GM19035 (cell line): ENCODE measurements at regions not wholly inside any gene's neighbourhood (a gene's known extent, or its start where the extent isn't known, plus 50 kb on each side); places are given as distances from the start of the nearest gene placed in this dataset.

Experiments
- ATAC-seq: cut with Tn5 transposase; IDR thresholded peaks from one replicate; pipeline ENCODE4 v1.9.1; 2021; ENCODE audit not compliant: unreplicated experiment

DNA sequence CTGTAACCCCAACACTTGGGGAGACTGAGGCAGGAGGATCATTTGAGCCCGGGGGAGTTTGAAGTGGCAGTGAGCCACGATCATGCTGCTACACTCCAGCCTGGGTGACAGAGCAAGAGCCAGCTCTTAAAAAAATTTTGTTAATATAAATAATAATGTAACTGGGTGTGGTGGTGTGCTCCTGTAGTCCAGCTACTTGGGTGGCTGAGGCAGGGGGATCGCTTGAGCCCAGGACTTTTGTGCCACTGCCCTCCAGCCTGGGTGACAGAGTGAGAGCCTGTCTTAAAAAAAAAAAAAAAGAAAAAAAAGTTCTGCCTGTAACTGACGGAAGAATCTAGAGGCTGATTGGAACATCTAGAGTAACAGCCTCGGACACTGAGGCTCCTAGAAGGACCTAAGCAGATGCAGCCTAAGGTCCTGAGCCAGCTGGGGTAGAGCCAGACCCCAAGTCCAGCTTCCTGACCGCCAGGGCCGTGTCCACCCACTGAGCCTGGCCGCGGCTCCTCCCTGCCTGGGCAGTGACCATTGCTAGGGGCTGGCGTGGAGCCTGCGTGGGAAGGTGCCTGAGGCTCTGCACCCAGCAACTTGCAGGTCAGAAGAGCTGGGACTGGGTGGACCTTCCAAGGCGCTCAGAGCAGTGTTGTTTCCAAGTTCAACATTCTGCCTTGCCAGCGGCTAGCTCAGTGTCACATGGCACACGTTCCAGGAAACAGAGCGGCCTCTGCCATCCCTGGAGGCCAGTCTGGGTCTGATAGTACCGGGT, 209.4 kb upstream of the CIBAR2 start:
- no peak for ATAC-seq

DNA sequence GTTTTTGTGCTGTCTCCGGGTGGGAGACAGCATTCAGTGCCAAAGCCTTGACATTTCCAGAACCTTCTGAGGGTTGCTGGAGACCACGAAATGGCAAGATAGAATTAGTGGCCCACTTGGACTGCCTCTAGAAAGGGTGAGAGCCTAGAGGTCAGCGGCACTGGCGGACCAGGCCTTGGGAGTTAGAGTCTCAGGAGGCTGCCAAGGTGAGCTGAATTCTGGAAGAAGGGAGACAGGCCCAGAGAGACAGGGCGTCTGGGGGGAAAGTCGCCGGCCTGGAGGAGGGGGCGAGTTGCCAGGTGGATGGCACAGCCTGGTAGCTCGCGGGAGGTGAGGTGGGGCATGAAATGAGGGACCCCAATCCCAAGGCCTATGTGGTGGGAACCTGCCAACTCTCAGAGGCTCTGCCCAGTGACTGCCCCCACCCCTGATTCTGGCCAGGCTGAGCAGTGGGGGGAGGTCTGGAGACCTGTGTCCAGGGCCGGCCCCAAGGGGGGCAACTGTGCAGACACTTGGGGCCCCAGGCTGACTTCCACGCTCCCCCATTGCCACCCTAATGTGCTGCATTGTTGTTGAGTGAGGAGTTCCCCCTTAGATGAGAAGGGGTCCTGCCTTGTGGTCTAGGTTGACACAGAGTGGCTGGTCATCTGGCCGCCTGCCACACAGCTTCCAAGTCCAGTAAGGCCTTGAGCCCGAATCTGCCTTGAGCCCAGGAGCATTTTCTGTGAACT, 211.1 kb upstream of the CIBAR2 start:
- ATAC-seq: no peak

DNA sequence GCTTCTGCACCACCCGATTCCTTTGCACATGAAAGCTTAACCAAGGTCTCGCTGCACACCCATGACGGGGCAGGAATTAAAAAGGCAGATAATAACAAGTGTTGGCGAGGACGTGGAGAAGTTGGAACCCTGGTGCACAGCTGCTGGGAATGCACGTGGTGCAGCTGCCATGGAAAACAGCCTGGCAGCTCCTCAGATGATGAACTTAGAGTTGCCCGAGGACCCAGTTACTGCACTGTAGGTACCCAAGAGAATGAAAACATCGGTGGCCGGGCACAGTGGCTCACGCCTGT, 211.6 kb upstream of the CIBAR2 start:
- ATAC-seq: no peak

DNA sequence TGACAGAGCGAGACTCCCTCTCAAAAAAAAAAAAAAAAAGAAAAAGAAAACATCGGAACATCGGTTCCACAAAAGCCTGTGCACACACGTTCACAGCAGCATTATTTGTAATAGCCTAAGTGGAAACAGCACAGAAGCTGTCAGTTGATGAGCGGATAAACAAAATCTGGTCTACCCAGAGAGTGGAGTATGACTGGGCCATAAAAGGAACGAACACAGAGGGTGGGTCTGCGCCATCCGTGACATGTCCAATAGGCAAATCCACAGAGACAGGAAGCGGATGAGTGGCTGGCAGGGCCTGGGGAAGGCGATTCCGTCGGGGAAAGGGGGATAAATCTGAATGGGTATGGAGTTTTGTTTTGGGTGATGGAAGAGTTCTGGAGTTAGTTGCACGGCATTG, 212.2 kb upstream of the CIBAR2 start:
- no peak for ATAC-seq

DNA sequence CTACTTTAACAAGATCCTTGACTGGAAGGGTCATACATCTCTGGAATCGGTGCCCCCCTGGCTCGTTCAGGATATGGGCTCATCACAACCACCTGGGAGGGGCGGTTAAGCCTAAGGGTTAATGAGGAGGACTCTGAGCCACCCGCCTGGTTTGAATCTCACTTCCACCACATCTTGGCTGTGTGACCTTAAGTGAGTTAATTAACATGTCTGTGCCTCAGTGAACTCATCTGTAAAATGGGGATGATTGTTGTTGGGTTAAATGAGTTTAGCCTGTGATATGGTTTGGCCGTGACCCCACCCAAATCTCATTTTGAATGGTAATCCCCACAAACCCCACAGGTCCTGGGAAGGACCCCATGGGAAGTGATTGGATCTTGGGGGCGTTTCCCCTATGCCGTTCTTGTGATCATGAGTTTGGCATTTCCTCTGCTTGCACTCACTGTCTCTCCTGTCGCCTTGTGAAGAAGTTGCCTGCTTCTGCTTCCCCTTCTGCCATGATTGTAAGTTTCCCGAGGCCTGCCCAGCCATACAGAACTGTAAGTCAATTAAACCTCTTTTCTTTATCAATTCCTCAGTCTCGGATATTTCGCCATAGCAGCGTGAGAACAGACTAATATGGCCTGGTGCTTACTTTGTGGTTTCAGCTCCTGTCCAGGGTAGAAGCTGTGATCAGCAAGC, 214.0 kb upstream of the CIBAR2 start:
- ATAC-seq: no peak

DNA sequence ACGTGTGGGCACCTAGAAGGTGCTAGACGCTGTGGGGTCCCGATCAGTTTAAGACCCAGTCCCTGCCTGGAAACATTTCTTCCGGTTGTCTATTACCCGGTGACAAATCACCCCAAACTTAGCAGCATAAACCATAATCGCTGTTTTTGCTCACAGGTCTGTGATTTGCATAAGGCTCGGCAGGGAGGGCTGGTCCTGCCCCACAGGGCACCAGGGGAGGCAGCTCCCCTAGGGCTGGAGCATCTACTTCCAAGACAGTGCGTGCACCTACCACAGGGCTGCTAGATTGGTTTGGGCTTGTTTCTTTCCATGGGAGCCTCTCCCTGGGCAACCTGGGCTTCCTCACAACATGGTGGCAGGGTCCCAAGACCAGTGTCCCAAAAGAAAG, 214.5 kb upstream of the CIBAR2 start:
- no peak for ATAC-seq

DNA sequence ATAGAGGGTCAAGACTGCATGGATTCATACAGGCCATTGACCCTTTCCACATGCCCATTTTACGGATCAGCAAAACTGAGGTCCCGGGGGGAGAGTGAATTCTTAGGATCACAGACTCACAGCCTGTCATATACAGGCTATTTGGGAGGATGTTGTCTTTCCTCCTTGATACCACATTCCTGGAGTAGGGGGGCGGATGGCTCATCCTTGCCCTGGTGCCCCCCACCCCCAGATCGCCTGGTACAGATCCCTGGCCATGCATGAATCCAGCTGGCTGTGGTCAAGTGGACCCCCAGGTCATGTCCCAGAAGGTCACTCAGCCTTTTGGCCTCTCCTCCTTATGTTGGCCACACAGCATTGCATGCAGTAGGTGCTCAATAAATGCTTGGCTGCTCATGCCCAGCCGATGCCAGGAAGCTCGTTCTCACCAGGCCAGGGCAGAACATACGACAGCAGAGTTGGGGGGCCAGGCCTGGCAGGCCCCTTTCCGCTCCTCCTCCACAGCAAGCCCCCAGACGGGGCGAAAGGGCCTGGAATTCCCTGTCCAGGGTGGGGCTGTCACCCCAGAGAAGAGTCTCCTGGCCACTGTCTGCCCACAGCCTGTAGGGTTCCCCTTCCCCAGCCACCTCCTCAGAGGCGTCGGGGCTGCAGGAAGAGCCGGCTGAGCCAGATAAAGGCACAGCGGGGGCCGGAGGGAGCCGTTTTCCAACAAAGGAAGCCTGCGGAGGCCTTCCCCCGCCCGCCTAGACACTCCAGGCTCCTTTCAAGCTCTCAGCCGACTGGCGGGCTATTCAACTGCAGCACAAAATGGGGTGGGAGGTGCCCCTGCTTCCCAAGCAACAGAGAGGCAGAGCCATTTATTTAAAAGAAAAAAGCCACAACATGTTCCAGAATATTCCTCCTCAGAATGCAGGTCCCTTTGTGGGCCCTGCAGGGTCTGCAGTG, 215.7 kb upstream of the CIBAR2 start:
- ATAC-seq: no peak

DNA sequence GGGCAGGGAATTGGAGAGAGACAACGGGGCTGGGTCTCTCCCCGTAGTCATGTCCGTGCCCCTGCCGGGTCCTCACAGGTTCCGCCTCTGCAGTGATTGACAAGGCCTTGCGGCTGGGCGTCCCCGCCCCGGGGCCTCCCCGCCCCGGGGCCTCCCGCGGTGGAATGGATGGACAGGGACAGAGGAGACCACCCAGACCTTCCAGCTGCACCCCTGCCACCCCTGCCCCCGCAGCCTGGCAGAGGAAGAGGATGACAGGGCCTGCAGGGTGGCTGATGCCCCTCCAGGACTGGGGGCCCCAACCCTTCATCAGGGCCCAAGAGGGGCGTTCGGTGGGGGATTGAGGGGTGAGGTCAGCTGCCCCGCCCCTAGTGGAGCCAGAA, 216.4 kb upstream of the CIBAR2 start:
- ATAC-seq: no peak

DNA sequence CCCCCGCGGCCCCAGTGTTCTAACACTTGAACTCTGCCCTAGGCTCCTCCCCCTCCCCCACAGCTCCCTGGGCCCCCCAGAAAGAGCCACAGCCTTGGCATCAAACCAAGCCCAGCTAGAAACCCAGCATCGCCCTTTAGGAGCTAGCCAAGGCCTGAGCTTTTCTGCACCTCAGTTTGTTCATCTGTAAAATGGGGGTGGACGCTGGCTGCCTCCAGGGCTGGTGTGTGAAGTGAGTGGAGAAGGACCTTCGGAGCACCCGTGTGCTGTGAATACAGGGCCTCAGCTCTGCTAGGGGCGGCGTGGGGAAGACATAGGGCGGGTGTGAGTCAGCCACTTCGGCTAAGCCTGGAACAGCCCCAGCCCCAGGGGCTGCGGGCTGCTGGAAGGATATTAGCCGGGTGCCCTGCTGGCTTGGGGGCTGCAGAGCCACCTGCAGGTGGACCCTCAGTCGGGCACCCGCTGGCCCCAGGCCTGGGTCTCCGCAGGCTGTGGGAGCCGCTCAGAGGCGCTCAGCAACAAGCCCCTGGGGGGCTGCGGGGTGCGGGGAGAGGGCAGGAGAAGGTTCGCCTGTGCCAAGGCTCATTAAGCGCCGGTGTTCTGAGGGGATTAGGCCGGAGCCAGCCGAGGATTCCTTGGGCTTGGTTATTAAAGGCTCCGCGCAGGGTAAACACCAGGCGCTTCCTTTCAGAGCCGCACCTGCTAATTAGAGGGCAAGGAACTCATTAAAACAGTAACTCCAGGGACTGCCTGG, 217.0 kb upstream of the CIBAR2 start:
- no peak for ATAC-seq

DNA sequence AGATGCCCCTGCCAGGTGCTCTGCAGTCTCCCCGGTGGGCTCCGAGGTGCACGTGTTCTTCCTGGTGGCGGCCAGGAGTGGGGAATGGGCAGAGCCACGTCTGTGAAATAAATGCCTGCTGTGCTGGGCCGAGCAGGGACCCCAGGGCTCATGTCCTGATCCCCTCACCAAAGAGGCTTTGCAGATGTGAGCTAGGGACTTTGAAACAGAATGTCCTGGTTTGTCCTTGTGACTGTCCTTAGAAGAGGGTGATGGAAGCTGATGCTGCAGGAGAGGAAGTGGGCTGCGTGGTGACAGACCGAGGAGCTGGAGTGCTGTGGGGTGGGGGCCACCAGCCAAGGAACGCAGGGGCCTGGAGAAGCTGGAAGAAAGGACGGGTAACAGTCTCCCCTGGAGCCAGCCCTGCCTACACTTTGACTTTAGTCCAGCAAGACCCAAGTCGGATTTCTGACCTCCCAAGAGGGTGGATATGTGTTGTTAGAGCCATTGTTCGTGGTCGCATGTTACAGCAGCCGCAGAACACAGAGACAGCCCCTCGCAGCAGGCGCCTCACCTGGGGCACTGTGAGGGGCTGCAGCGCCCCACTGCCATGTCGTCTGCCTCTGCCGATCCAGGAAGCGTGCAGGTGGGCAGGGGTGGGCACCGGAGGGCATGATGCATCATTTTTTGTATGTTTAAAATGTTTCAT, 217.9 kb upstream of the CIBAR2 start:
- ATAC-seq: no peak

DNA sequence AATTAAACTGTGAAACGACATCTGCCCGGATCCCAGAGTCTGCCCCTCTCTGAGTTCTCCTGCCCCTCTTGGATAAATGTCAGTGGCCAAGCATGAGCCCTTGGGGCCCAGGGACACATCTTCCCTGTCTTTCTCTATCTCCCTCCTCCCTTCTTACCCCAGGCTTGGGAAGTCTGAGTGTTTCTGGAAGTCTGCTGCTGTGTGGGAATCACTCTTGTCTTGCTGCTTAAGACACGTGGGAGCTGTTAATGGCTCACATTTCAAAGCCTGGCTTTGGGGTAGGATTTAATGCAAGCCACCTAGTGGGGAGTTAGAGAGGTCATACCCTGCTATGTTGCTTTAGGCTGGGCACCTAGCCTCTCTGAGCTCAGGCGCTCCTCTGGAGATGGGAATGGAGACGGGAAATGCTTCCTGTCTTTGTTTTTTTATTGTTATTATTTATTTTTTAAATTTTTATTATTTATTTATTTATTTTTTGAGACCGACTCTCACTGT, 218.5 kb upstream of the CIBAR2 start:
- ATAC-seq: no peak

DNA sequence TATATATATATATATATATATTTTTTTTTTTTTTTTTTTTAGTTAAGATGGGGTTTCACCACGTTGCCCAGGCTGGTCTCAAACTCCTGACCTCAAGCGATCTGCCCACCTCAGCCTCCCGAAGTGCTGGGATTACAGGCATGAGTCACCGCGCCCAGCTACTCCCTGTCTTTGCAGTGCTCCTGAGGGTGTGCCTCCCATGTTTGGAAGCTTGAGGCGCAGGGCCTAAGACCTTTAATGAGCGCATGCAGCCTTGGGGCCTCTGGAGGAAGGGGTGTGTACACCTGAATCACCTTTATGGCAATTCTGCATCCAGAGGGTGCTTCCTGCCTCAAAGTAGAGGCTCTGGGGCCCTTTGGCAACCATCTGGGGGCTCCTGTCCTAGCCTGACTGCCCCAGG, 219.4 kb upstream of the CIBAR2 start:
- no peak for ATAC-seq

DNA sequence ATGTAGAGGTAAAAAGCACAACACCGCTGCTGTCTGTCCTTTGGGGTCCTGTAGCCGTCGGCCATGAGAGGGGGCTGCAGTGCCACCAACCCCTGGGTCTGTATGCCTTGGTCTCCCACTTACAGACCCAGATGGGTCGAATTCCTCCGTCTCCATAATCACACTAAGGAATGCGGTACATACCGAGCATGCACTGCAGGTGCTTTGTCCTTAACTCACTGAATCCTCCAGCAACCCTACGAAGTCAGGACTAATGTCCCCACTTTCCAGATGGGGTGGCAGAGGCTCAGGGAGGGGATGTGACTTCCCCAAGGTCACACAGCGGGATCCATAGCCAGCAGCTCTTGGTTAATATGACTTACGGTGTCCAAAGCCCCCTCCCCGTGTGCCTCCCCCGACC, 219.9 kb upstream of the CIBAR2 start:
- ATAC-seq: no peak

DNA sequence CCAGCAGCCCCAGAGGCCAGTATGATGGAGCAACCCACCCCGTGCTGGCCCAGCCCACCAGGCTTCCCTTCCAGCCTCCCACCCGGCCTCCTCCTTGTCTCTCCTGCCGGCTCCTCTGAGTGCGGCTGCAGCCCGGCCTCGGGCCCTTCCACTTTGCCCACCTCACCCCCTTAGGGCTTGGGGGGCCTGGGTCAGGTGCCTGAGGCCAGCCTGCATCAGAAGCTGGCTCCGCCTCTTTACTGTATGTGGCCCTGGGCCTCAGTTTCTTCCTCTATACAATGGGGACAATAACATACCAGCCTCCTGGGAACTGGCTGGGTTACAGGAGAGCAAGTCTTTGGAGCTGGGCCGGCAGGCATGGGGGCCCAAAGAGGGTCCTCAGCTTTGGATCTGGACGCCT, 221.1 kb upstream of the CIBAR2 start:
- no peak for ATAC-seq

DNA sequence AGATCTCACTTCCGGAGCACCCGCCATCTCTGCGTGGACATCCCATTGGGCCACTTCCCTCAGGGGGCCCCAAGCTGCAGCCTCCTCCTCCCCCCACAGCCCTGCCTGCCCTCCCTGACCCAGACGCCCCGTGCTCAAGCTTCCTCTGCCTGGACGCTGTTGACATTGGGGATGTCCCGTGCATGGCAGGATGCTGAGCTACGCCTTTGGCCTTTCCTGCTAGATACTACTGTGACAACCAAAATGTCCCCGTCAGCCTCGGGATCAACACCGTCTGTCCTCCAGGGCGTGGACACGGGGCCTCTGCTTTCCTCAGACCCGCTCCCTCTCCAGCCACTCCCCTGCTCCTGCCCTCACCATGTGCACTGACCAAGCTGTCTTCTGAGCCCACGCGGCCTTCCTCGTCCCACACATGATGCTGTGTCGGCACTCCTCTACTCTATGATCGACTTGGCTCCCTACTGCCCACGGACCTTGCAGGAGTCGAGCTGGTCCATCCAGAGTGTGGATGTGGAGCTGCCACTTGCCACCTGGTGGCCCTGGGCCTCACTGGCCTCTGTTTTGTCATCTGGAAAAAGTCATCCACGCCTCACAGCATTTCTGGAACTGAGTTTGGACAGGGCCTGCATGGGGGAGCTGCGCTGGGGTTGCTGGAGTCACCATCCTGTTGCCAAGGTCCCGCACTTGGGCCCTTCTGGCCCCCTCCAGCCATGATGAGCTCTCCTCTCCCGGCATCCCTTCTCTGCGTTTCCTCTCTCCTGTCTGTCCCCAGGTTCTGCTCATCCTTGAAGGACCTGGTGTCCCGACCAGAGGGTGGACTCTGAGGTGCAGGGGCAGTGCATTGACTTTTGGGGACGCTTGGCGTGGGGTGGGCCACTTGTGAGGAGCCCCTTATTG, 221.7 kb upstream of the CIBAR2 start:
- no peak for ATAC-seq

DNA sequence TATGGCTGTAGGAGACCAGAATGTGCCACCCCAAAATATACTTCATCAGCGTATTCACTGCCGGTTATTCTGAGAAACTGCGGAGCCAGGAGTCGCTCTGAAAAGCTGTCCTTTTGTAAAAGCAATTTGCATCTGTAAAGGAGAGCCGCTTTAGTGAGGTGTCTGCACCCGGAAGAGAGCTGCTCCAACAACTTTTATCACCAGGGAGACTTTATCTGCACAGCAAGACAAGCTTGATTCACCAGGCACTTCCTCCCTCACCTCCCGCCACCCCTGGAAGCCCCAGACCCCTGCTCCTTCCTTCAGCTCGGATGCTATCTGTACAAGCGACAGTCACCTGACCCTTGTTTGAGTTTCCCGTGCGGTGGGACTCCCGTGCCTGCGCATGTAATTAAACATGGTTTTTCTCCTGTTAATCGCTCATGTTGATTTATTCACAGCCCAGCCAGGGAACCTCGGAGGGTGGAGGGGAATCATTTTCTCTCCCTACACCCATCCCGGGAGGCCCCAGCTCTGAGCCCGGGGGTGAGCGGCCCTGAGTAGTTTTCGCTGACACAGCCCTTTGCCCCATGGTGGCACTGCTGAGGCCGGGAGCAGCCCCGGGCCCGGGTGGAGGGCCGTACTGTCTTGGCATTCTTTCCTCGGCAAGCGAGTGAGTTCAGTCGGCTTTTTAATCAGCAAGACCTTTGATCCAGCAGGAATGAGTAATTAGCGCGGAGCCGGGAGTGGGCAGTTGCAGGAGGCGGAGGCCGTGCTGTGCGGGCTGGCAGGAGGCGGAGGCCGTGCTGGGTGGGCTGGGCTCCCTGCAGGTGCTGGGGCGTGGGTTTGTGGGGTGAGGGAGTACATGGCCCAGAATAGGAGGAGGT, 222.7 kb upstream of the CIBAR2 start:
- ATAC-seq: no peak

DNA sequence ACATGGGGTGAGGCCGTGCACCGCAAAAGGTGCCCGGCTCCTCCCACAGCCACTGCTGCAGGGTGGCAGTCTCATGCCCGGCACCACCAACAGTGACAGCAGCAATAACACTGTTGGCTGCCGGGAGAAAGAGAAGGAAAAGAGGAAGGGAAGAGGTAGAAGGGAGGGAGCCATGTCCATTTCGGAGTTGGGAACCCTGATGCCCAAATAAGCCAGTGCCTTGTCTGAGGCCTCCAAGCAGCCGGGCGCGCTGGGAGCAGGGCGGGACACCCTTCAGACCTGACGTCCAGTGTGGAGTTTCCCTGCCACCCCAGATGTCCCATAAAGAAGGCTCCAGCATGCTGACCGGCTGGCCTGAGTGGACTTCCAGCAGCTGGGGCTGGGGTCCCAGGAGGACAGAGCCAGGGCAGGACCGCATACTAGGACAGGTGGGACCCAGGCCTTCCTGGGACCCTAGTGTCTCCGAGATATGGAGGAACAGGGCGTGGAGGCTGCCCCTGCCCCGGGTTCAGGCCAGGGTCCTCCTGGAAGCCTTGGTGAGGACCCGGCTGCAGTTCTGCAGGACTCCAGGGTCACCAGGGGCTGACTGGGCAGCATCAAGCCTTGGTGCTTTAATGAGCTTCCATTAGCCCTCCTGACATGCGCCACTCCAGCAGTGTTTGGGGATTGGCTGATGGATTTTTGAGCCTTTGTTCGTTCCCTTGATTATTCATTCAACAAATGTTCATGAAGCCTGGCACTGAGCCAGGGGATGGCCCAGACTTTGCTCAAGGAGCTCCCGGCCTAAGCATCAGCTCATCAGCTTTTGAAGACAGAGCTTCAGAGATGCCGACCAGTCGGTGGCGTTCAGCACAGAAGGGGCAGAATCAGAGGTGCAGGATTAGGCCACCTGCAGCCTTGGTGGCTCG, 223.6 kb upstream of the CIBAR2 start:
- no peak for ATAC-seq
